ENCODE measurements at regions not wholly inside any gene's neighbourhood (a gene's known extent, or its start where the extent isn't known, plus 50 kb on each side); places are given as distances from the start of the nearest gene placed in this dataset.
A peak's percentile ranks its signal among the peaks of the same experiment; 100 is the strongest.

DNA sequence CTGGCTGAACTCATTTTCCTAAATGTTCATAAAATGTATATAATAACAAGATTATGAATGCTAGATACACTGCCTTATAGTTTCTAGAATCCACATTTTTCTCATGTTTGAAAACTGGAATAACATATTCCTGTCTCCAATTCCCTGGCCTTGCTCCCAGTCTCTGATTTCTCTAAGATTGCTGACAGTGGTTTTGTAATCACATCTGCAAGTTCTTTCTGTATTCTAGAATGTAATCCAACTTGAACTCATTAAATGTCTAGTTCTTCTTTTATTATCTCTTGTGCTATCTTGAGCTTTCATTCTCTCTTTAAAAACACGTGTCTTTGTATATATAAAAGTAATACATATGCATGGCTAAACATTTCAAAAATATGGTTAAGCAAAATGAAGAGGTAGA is 215.2 kb upstream of the ADAMTS9 start:
- H3K4me3 ChIP-seq (ENCODE audit: low read length in 3 of 3): no peak overlapping the region
- no peaks in the 10 kb centered on the region for H3K27me3 ChIP-seq (ENCODE audit: control insufficient read depth in 3 of 3, insufficient read depth in 3 of 3, low read length in 3 of 3)
- no peak overlapping the region for H3K9ac ChIP-seq (ENCODE audit: low read depth in 1 of 3, low read length in 3 of 3)
- no peak overlapping the region for H3K27ac ChIP-seq (ENCODE audit: low read depth, low read length)
- H3K36me3 ChIP-seq (ENCODE audit: control insufficient read depth in 3 of 3, insufficient read depth in 3 of 3, low read length in 3 of 3): no peaks in the 10 kb centered on the region
- no peaks in the 10 kb centered on the region for H3K9me3 ChIP-seq (ENCODE audit: control insufficient read depth in 3 of 3, low read length in 3 of 3)
- H3K4me1 ChIP-seq (ENCODE audit: control insufficient read depth in 3 of 3, insufficient read depth in 3 of 3, low read length in 3 of 3): peaks cover 23 to 26% (median 26%) of the 10 kb centered on the region in 3 donors

DNA sequence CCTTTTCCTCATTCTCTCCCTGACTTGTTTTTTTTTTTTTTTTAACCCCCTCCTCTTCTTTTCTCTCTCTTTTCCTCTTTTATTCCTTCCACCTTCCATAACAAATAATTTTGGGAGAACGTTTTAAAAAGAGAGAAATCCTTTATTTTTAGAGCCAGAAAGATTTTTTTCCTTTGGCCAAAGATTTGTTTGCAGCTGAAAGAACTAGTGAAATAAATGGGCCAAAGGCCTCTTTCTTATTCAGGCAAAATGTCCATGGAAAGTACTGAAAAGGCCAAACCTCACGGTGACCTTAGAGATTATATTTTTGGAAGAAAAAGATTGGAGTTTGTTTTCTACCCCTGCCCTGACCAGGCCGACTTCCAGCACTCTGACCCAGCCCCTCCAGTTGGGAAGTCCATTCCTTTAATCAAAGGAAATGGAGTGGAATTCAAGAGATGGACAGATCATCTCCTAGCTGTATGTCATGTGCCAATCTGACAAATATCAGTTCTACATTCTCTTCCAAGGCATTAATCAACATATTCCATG is 214.3 kb upstream of the ADAMTS9 start:
- Histone ChIP-seq H3K4me1 (ENCODE audit: control insufficient read depth in 3 of 3, insufficient read depth in 3 of 3, low read length in 3 of 3) (peaks cover 23 to 26% (median 26%) of the 10 kb centered on the region in 3 donors), H3K9me3 (ENCODE audit: control insufficient read depth in 3 of 3, low read length in 3 of 3) (no peaks in the 10 kb centered on the region), H3K27ac (ENCODE audit: low read depth, low read length) (peak overlapping the region; percentile 51), H3K27me3 (ENCODE audit: control insufficient read depth in 3 of 3, insufficient read depth in 3 of 3, low read length in 3 of 3) (no peaks in the 10 kb centered on the region), H3K4me3 (ENCODE audit: low read length in 3 of 3) (no peak overlapping the region), H3K9ac (ENCODE audit: low read depth in 1 of 3, low read length in 3 of 3) (no peak overlapping the region), H3K36me3 (ENCODE audit: control insufficient read depth in 3 of 3, insufficient read depth in 3 of 3, low read length in 3 of 3) (no peaks in the 10 kb centered on the region)

DNA sequence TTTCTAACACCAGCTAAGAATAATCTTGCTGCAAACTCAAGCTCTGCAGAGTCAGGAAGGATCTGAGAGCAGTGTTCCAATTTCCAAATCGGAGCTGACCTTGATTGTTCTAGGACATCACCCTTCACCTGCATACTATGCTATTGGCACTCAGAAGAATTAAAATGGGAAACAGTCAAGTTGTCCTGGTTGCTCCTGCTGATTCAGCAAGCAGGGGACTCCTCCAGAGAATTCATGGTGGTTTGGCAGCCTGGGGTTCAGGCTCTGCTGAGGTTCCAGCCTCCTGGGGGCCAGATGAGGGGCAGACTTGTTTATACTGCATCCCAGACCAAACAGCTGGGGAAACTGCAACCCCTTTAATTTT is 213.7 kb upstream of the ADAMTS9 start:
- Histone ChIP-seq H3K27me3 (ENCODE audit: control insufficient read depth in 3 of 3, insufficient read depth in 3 of 3, low read length in 3 of 3) (no peaks in the 10 kb centered on the region), H3K9ac (ENCODE audit: low read depth in 1 of 3, low read length in 3 of 3) (no peak overlapping the region), H3K36me3 (ENCODE audit: control insufficient read depth in 3 of 3, insufficient read depth in 3 of 3, low read length in 3 of 3) (no peaks in the 10 kb centered on the region), H3K27ac (ENCODE audit: low read depth, low read length) (peak overlapping the region; percentile 51), H3K4me1 (ENCODE audit: control insufficient read depth in 3 of 3, insufficient read depth in 3 of 3, low read length in 3 of 3) (peaks cover 23 to 26% (median 26%) of the 10 kb centered on the region in 3 donors), H3K9me3 (ENCODE audit: control insufficient read depth in 3 of 3, low read length in 3 of 3) (no peaks in the 10 kb centered on the region), H3K4me3 (ENCODE audit: low read length in 3 of 3) (peak overlapping the region in 2 of 3 donors; percentile 12 to 16)

DNA sequence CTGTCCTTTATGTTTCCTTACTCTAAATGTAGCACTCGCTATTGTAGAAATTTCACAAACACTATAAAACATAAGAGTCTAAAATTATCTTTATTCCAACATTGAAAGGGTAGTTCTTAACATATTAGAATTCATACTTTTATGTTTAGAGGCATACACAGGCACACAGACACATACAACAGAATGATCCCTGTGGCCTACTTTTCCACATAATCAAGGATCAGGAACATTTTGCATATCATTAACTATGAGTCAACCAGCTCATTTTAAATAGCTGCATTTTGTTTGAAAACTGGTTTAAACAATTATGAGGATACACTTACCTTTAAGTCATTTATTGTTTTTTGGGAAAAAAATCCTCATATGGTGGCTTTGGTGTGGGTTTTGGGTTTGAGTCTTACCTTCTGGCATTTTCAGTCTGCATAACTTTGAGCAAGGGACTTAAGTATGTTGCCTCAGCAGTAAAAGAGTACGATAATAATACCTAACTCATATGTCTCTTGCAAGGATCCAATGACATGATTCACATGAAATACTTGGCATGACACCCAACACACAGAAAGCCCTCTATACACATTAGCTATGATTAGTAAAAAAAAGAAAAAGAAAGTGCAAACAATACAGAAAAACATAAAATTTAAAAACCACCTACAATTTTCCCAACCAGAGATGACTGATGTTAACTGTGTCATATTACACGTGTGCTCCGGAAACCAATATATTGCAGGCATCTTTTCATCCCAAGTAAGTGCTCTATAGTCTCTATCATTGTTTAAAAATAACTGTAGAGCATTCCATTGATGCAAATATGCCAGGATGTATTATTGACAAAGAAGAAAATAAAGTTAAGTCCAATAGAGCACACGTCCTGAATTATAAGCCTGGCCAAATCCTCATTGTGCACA is 213.1 kb upstream of the ADAMTS9 start:
- H3K4me1 ChIP-seq (ENCODE audit: control insufficient read depth in 3 of 3, insufficient read depth in 3 of 3, low read length in 3 of 3): peaks cover 23 to 26% (median 26%) of the 10 kb centered on the region in 3 donors
- H3K9ac ChIP-seq (ENCODE audit: low read depth in 1 of 3, low read length in 3 of 3): no peak overlapping the region
- peak overlapping the region in 1 of 3 donors; percentile 12 for H3K4me3 ChIP-seq (ENCODE audit: low read length in 3 of 3)

DNA sequence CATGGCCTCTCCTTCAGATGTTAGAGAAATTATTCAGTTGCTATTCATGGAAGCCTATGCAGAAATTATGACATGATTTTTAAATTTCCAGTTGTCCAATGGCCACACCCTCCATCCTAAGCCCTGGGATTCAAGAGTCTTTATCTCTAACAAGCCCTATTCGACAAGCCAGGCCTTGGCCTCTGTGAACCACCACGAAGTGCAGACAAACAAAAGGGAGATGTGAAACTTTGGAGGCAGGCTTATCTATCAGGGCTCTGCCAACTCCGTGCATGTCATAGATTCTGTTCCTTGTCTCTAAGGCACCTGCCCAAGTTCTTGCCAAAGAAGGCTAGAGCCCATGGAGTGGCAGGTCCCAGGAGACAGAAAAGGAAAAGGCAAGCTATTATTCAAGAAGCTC is 212.4 kb upstream of the ADAMTS9 start:
- Histone ChIP-seq H3K9me3 (ENCODE audit: control insufficient read depth in 3 of 3, low read length in 3 of 3) (no peaks in the 10 kb centered on the region), H3K4me3 (ENCODE audit: low read length in 3 of 3) (no peak overlapping the region), H3K36me3 (ENCODE audit: control insufficient read depth in 3 of 3, insufficient read depth in 3 of 3, low read length in 3 of 3) (no peaks in the 10 kb centered on the region), H3K9ac (ENCODE audit: low read depth in 1 of 3, low read length in 3 of 3) (no peak overlapping the region), H3K4me1 (ENCODE audit: control insufficient read depth in 3 of 3, insufficient read depth in 3 of 3, low read length in 3 of 3) (peaks cover 25 to 26% (median 26%) of the 10 kb centered on the region in 3 donors), H3K27ac (ENCODE audit: low read depth, low read length) (peak overlapping the region; percentile 60), H3K27me3 (ENCODE audit: control insufficient read depth in 3 of 3, insufficient read depth in 3 of 3, low read length in 3 of 3) (no peaks in the 10 kb centered on the region)

More for the DNA sequence above, 213.1 kb upstream of the ADAMTS9 start:
- Histone ChIP-seq H3K27ac (ENCODE audit: low read depth, low read length) (peak overlapping the region; percentile 60), H3K36me3 (ENCODE audit: control insufficient read depth in 3 of 3, insufficient read depth in 3 of 3, low read length in 3 of 3) (no peaks in the 10 kb centered on the region), H3K27me3 (ENCODE audit: control insufficient read depth in 3 of 3, insufficient read depth in 3 of 3, low read length in 3 of 3) (no peaks in the 10 kb centered on the region), H3K9me3 (ENCODE audit: control insufficient read depth in 3 of 3, low read length in 3 of 3) (no peaks in the 10 kb centered on the region)

DNA sequence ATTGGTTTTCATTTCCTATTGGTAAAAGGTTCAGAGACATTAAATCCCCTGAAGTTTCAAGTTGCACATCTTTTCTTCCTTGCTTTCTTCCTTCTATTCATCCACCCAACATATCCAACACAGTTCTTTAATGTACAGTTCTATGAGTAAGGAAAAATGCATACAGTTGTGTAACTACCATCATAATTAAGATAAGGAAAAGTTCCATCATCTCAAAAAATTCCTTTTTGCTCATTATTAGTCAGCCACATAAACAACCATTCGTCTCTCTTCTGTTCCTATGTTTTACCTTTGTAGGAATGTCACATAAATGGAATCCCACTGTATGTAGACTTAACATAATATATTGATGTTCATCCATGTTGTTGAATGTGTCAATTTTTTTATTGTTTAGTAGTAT is 211.1 kb upstream of the ADAMTS9 start:
- no peaks in the 10 kb centered on the region for H3K9me3 ChIP-seq (ENCODE audit: control insufficient read depth in 3 of 3, low read length in 3 of 3)
- H3K27me3 ChIP-seq (ENCODE audit: control insufficient read depth in 3 of 3, insufficient read depth in 3 of 3, low read length in 3 of 3): no peaks in the 10 kb centered on the region
- H3K4me3 ChIP-seq (ENCODE audit: low read length in 3 of 3): no peak overlapping the region
- H3K4me1 ChIP-seq (ENCODE audit: control insufficient read depth in 3 of 3, insufficient read depth in 3 of 3, low read length in 3 of 3): peaks cover 25 to 33% (median 26%) of the 10 kb centered on the region in 3 donors
- no peaks in the 10 kb centered on the region for H3K36me3 ChIP-seq (ENCODE audit: control insufficient read depth in 3 of 3, insufficient read depth in 3 of 3, low read length in 3 of 3)
- no peak overlapping the region for H3K27ac ChIP-seq (ENCODE audit: low read depth, low read length)
- no peak overlapping the region for H3K9ac ChIP-seq (ENCODE audit: low read depth in 1 of 3, low read length in 3 of 3)

DNA sequence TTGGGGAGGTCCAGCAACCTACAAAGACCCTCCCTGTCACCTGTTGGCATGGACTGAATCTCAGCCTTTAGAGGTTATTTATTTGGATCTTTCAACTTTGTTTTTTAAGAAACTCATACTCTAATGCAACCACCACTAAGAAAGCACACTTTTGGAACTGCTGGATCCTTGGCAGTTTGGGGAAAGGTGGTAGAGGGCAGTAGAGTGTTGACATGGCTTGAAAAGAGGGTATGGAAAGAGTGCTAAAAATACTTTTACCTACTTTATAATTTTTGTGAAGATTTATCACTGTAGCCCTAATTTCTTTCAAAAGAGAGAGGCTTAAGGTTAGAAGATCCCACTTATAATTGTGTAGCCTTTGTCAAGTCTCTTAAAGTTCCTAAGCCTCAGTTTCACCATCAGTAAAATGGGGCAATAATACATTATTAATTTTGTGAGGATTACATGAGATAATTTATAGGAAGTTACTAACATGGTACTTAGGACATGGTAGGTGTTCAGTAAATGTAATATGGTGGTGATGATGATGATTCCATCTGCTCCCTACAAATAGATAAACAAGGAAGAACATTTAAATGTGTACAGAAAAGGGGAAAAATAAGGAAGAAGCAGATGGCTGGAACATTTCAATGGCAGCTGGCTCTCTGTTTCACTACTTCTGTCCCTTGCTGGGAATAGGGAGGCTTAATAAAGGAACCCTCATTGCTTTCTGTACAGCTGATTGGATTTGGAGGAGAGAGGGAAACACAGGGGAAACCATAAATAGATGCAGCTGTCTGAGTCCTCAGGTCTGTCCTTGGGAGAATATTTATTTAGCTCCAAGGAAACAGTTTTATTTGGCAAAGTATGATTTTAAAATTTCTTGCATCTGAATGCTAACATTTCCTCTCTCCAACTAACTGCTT is 208.4 kb upstream of the ADAMTS9 start:
- no peak overlapping the region for H3K27ac ChIP-seq (ENCODE audit: low read depth, low read length)
- H3K36me3 ChIP-seq (ENCODE audit: control insufficient read depth in 3 of 3, insufficient read depth in 3 of 3, low read length in 3 of 3): no peaks in the 10 kb centered on the region
- H3K27me3 ChIP-seq (ENCODE audit: control insufficient read depth in 3 of 3, insufficient read depth in 3 of 3, low read length in 3 of 3): no peaks in the 10 kb centered on the region
- H3K9me3 ChIP-seq (ENCODE audit: control insufficient read depth in 3 of 3, low read length in 3 of 3): no peaks in the 10 kb centered on the region
- H3K4me3 ChIP-seq (ENCODE audit: low read length in 3 of 3): no peak overlapping the region
- H3K4me1 ChIP-seq (ENCODE audit: control insufficient read depth in 3 of 3, insufficient read depth in 3 of 3, low read length in 3 of 3): peaks cover 16 to 25% (median 18%) of the 10 kb centered on the region in 3 donors
- no peak overlapping the region for H3K9ac ChIP-seq (ENCODE audit: low read depth in 1 of 3, low read length in 3 of 3)

DNA sequence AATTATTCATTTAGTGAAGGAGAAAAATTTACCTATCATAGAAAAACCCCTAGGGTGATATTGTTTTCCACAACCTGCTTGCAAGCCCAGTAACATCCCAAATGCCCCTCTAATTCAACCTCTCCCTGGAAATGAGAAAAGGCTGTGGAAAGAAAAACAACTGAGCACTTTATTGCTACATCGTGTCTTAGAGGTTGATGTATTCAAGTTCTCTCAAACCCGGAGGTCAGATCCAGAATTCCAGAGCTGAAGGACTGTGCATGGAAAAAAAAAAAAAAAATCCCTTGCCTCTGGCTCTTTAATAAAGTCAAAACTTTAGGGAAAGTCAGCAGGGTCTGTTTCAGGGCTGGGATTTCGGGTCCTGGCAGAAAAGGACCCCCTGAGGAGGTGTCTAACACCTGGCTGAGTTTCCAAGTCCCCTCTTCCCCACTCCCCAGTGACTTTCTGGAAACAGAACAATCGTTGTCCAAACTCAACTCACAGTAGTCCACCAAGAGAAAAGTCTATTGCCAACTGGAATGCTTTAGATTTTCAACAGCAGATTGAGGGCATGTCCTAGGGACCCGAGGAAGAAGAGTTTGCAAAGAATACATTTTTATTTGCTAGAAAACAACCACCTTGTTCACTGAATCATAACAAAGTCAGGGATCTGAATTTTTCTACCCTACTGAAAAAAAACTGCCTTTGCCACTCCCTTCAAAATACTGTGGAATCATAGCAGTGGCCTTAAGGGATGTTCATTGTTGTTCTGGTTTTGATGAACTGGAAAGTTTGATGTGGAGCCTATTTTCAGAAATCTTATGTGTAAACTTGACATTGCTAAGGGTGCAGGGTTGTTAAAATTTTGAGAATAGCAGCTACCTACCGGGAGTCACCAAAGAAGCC is 207.5 kb upstream of the ADAMTS9 start:
- H3K36me3 ChIP-seq (ENCODE audit: control insufficient read depth in 3 of 3, insufficient read depth in 3 of 3, low read length in 3 of 3): no peaks in the 10 kb centered on the region
- H3K4me3 ChIP-seq (ENCODE audit: low read length in 3 of 3): no peak overlapping the region
- no peak overlapping the region for H3K9ac ChIP-seq (ENCODE audit: low read depth in 1 of 3, low read length in 3 of 3)
- H3K27me3 ChIP-seq (ENCODE audit: control insufficient read depth in 3 of 3, insufficient read depth in 3 of 3, low read length in 3 of 3): no peaks in the 10 kb centered on the region
- no peaks in the 10 kb centered on the region for H3K9me3 ChIP-seq (ENCODE audit: control insufficient read depth in 3 of 3, low read length in 3 of 3)
- no peak overlapping the region for H3K27ac ChIP-seq (ENCODE audit: low read depth, low read length)
- peaks cover 7 to 20% (median 9%) of the 10 kb centered on the region in 3 donors for H3K4me1 ChIP-seq (ENCODE audit: control insufficient read depth in 3 of 3, insufficient read depth in 3 of 3, low read length in 3 of 3)

DNA sequence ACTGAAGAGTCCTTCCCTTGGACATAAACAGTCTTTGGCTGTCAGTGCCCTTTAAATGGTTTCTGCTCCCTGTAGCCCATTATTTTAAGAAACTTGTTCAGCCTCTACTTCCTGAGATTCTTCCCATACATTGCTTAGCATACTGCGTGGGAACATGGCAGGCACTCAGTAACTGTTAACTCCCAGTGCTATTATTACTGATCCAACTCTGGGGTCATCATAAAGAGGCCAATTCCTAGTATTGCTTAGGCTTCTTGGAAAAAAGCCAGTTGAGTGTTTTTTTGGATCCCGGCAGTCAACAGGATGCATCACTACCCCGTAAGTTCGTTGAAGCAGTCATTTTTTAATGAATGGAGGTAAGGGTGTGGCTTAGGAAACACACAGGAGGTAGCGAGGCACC is 206.2 kb upstream of the ADAMTS9 start:
- no peak overlapping the region for H3K4me3 ChIP-seq (ENCODE audit: low read length in 3 of 3)
- H3K9ac ChIP-seq (ENCODE audit: low read depth in 1 of 3, low read length in 3 of 3): no peak overlapping the region
- H3K27ac ChIP-seq (ENCODE audit: low read depth, low read length): no peak overlapping the region
- peaks cover 0 to 20% (median 5%) of the 10 kb centered on the region in 3 donors for H3K4me1 ChIP-seq (ENCODE audit: control insufficient read depth in 3 of 3, insufficient read depth in 3 of 3, low read length in 3 of 3)
- no peaks in the 10 kb centered on the region for H3K36me3 ChIP-seq (ENCODE audit: control insufficient read depth in 3 of 3, insufficient read depth in 3 of 3, low read length in 3 of 3)
- no peaks in the 10 kb centered on the region for H3K9me3 ChIP-seq (ENCODE audit: control insufficient read depth in 3 of 3, low read length in 3 of 3)
- H3K27me3 ChIP-seq (ENCODE audit: control insufficient read depth in 3 of 3, insufficient read depth in 3 of 3, low read length in 3 of 3): no peaks in the 10 kb centered on the region
